COLO668 (cell line): ENCODE measurements at regions not wholly inside any gene's neighbourhood (a gene's known extent, or its start where the extent isn't known, plus 50 kb on each side); places are given as distances from the start of the nearest gene placed in this dataset.

Experiments
- DNase-seq: peaks from one replicate; lab custom pipeline; 2025; ENCODE audit not compliant: unreplicated experiment; lab: John Stamatoyannopoulos, UW

DNA sequence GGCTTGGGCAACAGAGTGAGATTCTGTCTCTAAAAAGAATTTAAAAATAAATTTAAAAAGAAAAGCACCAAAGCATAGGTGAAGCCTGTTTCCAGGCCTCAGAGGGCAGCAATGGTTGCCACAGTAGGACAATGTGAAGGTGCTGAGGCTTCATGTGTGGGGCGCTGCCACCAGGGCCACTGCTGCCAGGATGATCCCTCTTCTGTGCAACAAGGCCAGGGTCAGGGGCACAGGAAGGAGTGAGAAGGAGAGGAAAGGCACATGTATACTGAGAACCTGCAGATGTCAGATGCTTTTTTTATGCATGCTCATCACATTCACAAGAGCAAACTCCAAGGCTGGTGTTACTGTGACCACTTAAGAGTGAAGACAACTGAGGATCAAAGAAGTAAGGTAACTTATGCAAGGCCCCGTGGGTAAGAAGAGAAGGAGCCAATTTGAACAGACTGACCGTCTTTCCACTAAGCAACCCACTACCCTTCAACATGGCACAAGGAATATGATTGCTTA lies 79.7 kb upstream of the ACKR3 start:
- DNase-seq: no peak

- no peak for DNase-seq
Measured at GRCh38 chr2:236496340-236496739, 73.3 kb upstream of the ACKR3 start.

DNA sequence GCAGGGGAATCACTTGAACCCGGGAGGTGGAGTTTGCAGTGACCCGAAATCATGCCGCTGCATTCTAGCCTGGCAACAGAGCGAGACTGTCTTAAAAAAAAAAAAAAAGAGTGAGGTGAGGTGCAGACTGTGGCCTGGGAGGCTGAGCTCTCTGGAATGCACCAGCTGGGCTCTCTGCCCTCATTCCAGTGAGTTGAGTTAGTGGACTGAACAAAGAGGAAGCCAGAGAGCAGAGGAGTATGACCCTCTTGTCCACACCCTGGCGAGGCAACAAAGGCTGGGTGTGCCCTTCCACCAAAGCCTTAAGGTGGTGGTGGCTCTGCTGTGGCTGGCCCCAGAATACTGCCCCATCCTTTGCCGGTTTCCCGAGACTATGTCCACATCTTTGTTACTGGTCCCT lies 71.3 kb upstream of the ACKR3 start:
- no peak for DNase-seq

DNA sequence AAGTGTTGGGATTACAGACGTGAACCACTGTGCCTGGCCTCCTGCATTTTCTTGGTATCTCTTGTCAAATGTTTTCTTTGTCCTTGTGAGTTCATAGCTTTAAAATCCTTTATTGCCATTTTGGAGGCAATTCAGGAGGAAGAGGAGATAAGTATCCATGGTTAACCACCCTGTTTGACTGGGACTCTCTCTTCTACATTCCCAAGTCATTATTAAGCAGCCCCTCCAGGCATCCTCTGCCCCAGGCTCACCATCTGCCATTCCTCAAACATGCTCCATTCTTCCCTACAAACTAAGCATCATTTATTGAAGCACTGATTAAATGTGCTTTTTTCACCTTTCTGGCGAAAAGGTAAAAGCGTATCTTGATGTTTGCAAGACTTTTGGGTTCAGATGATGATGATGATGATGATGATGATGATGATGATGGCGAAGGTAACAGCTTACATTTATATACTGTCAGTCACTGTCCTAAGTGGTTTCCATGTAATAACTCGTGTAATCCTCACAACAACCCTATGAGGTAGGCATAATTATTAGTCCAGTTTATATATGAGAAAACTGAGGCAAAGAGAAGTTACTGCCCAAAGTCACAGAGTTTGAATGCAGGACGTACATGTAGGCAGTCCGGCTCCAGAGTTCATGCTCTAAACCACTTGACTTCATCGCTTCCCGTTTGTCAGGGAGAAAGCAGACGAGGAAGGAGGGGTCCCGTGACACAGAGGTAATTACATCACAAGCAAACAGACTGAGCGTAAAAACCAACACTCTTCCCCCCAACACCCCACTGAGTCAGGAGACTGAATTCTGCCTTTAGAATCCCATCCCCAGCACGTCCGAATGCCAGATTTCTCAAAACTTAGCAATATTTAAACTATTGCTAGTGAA lies 69.7 kb upstream of the ACKR3 start:
- no peak for DNase-seq

DNA sequence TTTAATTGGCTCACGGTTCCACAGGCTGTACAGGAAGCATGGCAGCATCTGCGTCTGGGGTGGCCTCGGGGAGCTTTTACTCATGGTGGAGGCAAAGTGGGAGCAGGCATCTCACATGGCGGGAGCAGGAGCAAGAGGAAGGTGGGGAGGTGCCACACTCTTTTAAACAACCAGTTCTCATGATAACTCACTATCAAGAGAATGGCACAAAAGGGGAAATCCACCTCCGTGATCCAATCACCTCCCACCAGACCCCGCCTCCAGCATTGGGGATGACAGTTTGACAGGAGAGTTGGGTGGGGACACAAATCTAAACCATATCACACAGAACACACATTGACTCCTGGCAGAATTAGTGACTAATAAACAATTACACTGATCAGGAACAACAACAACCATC lies 68.6 kb upstream of the ACKR3 start:
- DNase-seq: no peak

- DNase-seq: no peak
Measured at GRCh38 chr2:236501531-236501930, 68.1 kb upstream of the ACKR3 start.

DNA sequence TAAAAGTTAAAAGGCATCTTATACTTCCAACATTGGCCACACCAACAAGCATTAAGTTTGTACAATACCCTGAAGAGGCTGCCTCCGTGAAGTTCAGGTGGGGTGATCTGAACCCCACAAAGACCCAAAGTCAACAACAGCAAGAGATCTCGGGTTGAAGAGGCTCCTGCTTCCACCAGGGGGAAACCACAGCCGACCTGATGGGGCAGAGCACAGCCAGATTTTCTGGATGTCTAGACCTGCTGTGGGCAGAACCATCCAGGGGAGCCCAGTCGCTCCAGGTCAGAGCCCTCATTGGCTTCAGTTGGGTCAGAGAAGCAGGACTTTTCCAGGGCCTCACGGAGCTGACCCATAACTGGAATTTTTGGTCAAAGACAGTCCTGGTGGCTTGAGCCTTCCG lies 66.5 kb upstream of the ACKR3 start:
- DNase-seq: no peak

GRCh38 chr2:236503583-236503982 lies 66.0 kb upstream of the ACKR3 start:
- DNase-seq: no peak

DNA sequence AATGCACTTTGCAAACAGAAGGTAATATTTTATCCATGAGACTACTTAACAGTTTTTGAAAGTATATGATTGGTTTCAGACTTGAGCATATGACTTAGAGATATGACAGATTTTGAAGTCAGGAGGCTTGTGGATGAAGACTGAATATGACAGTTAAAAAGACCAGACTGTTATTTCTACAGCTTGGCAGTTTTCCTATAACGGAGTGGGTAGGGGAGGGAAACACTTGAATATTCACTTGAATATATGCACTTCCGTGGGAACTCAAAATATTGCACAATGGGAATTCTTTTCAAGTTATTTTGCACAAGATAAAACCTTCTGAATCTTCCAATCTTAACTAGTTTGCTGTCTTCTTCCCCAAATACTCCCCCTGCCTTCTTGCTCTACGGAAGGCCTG lies 64.6 kb upstream of the ACKR3 start:
- no peak for DNase-seq

- DNase-seq: no peak
Measured at GRCh38 chr2:236505648-236506047, 64.0 kb upstream of the ACKR3 start.

GRCh38 chr2:236507393-236508085 lies 62.1 kb upstream of the ACKR3 start:
- DNase-seq: no peak

- DNase-seq: no peak
Measured at GRCh38 chr2:236508466-236508865, 61.2 kb upstream of the ACKR3 start.

DNA sequence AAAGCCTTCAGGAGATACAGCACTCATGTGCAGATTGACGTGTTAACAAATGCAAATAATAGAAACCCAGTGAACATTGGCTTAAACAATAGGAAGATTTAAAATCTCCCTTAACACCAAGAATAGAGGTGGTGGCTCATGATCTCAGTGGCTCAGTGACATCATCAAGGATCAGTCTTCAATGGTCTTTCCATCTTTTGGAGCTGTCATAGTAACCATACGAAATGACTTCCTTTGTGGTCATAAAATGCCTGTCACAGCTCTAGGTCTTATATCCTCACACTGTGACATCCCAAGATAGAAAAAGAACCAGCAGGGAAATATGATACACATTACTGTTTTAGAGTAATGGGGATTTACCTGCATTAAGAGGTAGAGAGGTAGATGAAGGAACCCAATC lies 59.6 kb upstream of the ACKR3 start:
- no peak for DNase-seq

DNA sequence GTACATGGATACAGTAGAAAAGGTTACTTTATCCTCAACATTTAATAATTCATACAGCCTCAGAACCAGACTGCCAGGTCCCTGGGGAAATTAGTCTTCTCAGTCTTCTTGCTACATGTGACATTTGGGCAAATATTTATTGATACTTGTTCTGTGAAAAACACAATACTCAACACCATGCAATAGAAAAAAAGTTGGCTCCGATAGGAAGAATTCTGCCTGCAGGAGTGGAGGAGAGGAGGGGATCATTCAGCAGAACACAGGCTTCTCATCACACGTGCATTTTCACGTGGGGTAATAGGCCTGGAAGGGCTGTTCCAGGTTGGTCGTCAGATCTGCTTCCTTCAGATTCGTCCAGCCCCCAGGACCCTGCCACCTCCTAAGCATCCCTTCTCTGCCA lies 58.4 kb upstream of the ACKR3 start:
- DNase-seq: no peak

DNA sequence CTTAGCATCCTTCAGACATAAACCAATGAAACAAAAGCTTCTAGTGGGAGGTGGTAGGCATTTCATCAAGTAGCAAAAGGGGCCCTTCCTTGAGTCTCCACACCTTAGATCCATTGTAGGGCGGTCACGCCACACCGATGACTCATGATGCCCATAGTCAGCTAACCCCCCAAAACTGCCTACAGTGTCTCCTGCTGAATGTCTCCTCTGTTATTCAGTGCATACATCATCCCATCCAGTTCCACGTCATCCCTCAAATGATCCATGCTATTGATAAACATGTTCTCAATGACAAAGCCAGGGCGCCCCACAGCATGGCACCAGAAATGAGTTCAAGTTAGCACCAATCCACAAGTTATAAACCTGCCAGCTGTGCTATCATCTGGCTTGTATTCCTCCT lies 57.4 kb upstream of the ACKR3 start:
- no peak for DNase-seq

DNA sequence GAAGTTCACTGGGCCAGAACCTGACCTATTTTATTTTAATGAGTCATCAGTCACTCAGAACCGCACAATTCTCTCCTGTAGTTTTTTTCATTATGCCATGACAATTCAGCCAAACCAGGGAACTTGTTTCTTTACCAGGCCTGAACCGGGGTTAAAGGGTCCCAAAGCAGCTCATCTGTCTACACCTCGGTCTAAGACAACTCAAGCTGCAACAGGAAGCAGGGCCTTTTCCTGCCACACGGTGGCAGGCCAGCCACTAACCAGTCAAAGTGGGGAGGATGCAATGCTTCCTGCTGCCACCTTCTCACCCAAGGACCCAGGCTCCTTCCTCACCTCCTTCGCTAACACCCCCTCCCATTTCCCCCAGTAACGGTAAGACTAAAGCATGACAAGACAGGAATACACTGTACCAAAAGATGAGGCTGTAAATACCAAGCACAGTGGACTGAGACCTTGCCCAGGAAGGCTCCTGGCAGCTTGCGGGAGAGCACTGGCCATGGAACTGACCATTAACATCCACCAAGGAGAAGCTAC lies 56.7 kb upstream of the ACKR3 start:
- peak; percentile 40 for DNase-seq

DNA sequence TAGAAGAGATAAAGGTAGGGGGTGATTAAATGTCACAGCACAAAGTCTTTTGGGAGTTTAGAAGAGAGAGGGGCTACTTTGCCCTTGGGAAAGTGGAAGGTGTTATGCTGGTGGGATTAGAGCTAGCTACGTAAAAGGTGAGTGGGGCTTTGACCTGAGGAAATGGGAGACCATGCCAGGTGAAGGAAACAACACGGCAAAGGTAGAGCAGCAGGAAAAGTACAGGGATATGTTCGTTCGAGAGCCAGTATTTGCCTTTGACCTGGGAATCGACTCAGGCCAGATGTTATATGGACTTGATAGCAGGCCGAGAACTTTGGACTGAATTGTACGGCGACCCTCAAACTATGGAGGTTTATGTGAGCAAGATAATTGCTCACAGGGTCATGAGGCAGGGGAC lies 55.7 kb upstream of the ACKR3 start:
- no peak for DNase-seq

GRCh38 chr2:236516708-236517107 lies 52.9 kb upstream of the ACKR3 start:
- DNase-seq: no peak

GRCh38 chr2:236517251-236518031 lies 52.2 kb upstream of the ACKR3 start:
- DNase-seq: no peak
